SK-MEL-5 (cell line): ENCODE measurements at regions not wholly inside any gene's neighbourhood (a gene's known extent, or its start where the extent isn't known, plus 50 kb on each side); places are given as distances from the start of the nearest gene placed in this dataset.
"Not testable (repeated sequence)": the region's sequence is repeated elsewhere in the genome, so short reads cannot be mapped to it uniquely, and the experiment has no call there.

Source experiments
- DNase-seq: peaks from one replicate; pipeline ENCODE4 v3.0.0-alpha.2; 2016; ENCODE audit warnings: low read depth, low spot score
- in situ Hi-C: cut with HindIII; loops from 2 replicates; pipeline ENCODE4 v1.10.0; 2016; ENCODE audit warnings: low sequenced_read_pairs, high pct_unique_total_duplicates, low pct_unique_long_range_greater_than_20kb

DNA sequence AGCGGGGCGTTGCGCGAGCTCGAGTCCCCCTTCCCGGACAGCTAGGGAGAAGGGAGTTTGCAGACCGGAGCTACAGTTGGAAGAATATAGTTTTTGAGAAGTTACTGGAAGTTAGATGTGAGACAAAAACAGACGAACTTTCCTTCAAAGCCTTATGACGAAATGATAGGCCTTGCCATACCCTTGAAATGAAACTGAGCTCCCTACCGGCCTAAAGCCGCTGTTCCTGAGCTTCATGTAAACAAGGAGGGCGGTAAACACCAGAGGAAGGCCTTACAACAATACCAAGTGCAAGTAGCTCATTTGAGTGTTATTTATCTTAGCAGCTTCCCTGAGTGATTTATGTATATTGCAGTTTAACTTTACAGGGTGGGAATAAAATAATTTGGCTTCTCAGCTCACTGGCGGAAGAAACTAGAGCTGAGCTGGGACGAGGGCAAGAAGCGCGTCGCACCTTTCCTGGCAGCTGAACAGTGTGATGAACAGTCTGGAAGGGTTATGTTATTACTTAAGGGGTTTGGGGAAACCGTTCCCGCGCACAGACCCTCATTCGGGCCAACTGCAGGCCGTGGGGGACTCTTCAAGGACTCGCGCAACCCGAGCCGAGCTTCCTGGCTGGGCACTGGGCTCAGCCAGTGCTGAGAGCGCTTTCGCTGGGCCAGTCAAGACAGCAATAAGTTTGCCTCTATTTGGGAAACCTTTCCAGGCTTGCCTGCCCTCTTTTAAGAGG lies 111.2 kb downstream of the KCNRG start:
- DNase-seq, result peak; percentile 43
- in situ Hi-C loops, result no loop called here

DNA sequence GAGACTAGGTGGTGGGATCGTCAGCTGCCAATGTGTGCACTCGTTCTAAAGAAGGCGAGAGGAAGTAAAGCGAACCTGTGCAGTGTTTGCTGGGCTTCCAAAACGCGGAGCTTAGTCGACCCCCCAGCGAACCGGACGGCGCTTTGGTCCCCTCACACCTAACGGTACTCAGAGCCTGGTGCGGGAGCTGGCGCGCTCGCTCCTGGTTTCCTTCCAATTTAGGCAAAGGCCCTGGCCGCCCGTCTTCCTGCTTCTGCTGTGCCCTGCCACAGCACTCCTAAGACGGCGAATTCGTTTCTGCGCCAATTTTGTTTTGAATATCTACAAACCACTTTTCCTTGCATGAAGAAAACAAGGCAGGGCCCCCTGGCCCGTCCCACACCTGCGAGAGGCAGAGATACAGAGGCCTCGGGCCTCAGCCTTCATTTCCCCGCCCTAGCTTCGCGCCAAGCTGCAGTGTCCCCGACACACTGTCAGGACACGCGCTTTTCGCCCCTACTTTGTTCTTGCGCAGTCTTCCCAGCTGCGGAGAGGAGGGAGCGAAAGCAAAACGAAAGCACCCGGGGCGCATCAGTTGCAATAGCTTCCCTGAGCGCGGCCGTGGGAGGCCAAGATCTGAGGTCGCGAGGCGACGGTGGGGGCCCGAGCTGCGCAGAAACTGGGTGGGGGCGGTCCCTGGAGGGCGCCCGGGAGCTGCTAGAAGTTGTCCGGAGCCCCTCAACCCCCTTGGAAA lies 111.9 kb downstream of the KCNRG start:
- DNase-seq, result no peak
- in situ Hi-C loops, result no loop called here

DNA sequence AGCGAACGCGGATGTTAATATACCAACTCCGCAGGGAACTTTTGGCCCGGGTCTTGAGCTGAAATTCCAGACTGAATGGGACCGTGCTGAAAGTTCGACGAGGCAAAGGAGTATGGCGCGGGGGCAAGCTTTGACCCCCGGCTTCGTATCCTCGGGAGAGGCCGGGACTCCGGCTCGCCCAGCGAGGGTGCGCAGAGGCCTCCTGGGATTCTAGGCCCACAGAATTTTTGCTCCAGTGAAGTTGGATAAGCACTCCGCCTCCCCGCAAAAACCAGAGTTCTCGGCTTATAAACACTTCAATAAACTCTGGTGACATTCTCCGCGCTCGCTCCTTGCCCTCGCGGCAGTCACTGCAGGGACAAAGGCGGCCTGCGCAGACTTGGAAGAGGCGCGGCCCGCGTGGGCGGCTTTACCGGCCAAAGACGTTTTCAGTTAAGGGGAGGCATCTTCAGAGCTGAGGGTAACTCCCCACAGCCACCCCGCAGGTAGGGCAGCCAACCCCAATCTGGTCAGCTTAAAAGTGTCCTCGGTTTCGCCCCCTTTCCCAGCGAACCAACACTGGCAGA lies 112.6 kb downstream of the KCNRG start:
- no peak for DNase-seq
- in situ Hi-C loops, result no loop called here

DNA sequence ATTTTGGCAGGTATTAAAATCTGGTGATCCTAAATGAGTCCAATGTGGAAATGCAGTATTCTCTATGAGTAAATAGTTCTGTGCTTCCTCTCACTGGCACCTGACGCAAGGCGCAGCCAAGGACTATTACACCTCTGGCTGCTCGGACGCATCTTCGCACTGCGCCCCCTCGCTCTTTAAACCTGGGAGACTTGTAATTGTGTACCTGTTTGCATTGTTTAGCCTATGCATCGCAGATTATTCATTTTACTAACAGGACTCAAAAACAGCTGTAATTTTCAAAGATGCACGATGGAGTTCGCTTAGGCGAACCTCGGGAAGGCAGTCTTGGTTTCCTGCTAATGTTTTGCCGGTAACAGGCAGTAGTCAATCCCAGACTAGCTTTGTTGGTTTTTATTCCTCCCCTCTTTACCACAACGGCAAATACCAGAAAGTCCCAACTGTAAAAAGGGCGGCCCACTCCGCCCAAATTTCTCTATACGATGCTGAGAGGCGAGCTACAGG lies 113.2 kb downstream of the KCNRG start:
- DNase-seq, result no peak
- in situ Hi-C loops, result no loop called here

DNA sequence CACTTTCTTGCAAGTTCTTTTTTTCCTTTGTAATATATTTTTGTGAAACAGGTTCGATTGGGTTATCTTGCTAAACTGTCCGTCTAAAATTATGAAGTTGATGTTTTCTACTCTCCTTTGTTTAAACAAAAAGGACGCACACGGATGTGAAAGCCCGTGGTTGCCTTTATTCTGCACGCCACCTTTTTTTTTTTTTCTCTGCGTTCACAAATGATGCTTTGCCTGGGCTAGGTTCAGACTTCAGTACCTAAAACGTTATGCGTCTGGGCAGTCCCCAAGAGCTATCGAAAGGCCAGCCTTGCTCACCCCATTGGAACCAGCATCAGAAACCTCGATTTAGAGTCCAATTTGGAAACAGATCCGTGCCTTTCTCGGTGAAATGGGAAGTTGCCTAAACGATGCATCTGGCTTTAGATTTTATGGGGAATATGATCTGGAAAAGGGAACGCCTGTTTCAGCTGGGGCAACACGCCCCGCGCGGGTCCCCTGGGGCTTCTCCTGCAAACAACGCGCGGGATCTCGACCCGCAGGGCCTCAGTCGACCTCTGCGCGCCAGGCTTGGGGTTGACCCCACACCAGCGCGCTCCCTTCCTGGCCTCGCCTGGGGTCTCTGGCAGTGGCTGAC lies 113.9 kb downstream of the KCNRG start:
- DNase-seq, result no peak
- in situ Hi-C loops, result no loop called here

DNA sequence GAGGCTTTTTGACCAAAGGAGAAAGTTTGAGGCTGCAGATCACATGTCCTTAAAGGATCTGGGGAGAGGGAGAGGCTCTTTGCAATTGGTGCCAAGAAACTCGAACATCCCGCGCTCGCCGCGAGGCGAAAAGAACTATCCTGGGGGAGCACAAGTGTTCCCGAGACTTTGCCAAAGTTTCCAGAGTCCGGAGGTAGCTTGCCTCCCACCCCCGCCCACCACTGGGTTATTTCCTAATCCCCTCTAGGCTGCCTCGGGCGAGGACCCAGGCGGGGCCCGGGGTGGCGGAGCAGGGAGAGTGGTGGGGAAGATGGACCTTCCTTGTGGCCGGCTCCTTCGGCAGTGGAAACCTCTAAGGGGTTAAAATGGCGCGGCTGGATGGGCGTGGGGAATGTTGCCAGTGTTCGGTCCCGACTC lies 114.5 kb downstream of the KCNRG start:
- no peak for DNase-seq
- in situ Hi-C loops, result no loop called here

DNA sequence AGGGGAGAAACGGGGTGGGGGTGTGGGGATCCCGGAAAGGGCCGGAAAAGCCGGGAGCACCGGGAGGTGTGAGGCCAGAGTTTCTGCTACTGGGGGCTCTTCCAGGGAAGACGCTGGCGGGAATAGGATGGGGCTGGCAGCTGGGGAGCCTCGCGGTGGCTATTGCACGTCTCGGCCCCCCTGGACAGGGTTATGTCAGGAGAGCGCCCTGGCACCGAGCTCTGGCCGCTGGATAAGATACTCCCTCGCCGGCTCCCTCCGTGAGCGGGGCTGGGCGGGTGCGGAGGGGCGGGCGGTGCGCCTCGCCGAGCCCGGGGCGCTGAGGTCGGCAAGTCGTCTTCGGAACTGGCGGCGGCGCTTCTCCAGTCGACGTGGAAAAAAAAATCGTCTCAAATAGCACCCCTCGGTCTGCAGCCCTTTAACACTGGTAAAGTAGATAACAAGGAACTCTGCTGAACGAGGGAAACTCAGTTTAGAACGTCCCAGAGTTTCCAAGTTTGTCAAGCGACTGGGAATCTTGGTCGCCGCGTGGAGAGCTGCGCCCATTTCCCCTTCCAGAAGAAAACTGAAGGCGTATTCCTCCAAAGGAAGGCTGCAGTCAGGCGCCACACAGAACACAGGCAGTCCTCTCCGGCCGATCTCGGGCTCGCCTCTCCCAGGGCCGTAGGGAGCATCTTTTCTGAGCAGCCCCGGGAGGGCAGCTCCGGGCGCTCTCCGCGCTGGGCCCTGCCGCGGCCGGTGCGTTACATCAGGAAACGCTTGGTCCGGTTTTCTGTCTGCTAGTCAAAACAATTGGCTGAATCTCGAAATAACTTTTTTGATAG lies 115.1 kb downstream of the KCNRG start:
- DNase-seq, result no peak
- in situ Hi-C loops, result no loop called here

DNA sequence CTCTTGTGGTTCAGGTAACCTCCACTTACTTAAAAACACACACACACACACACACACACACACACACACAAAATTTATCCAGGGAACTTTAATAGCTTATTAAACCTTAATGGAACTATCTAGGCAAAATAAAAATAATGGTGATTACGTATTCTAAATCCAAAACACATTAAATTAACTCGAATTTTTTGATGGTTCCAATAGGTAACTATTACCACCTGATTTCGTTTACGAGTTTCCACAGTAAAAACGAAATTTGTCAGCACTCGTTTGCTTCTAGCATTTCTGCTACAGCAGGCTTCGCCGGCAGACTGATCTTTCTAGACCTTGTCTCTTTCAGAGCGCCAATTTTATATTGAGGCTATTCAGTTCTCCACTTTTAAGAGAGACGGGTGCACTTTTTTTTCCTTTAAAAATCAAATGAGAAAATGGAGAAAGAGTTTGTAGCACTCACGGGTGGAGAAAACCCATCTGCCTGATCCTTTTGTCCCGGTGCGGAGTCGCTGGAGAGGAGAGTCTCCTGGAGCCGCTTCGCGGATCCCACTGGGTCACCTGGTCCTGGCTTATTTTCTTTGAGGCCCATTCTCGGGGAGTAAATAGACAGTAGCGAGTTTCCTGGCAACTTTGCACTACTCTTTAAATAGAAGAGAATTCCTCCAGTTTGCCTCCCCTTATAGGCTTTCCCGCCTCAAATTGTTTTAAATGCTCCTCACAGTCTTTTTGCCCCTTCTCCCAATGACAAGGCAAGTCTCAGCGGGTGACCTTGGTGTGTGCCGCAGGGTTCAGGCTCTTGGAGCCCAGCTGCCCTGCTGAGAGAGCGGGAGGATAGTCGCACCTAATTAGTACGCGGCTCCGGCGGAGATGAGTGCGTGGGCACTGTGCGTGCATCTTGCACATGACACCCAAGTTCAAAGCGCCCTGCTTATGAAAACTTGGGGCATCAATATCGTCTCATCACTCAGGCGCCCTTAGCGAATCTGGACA lies 117.0 kb downstream of the KCNRG start:
- no peak for DNase-seq
- in situ Hi-C loops, result no loop called here

DNA sequence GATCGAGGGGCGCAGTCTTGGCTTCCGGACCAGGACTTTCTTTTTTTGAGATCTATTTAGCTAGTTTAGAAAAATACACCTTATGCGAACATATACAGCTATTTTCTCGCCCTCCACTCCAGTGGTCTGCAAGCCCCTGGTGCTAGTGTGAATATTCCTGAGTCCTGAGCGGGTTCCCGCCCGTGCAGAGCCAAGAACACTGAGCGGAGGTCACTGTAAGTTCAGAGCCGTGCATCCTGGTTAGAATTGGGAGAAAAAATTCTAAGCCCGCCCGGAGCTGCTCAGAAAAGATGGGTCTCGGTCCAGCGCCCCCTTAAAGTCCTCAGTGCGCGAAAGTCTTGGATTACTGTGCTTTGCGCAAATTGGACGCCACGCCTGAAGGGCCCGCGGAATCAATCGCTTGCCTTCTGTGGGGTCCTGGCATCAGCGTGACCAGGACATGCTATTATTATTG lies 117.7 kb downstream of the KCNRG start:
- in situ Hi-C loops, result no loop called here
- DNase-seq, result no peak

DNA sequence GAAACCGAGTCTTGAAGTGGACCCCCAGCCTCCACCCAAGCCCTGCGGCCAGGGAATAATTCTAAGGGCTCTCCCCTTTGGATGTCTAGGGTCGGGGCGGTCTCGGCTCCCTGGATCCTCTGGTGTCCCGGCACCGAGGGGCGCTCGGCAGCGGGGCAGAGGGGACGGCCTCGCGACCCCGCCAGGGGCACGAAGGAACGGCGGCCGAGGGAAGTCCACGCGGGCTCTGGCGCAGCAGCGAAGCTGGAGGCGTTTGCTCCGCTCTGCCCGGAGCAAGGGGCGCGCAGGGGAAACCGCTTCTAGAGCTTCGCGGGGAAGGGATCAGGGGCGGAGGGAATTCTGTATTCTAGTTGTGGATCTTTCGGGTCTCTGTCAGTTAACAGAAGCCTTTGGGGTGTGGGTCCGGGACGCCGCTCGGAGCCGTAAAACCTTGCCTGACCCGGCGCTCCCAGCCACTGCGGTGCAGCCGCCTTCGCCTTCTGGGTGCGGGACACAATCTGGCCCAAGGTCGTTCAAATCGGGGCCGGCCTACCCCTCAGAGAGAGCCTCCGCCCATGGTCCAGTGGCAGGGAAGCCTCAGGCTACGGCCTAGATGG lies 118.2 kb downstream of the KCNRG start:
- in situ Hi-C loops, result no loop called here
- DNase-seq, result no peak

DNA sequence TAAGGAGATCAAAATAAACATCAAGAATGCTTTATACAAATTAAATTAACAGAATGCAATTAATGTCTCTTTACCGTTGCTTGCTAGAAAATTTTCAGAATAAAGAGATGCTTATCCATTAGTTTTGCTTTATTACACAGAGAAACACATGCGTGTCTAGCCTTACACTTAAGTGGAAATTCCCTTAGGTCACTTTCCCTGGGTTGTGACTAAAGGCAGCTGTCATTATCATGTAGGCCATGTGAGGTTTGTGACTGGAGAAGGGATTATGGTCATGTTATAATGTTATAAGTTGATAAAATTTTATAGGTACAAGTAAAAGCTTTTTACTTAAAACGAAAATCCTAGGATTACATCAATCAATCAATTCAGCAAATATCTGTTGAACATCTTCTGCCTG lies 121.0 kb downstream of the KCNRG start:
- DNase-seq, result no peak
- in situ Hi-C loops, result no loop called here

DNA sequence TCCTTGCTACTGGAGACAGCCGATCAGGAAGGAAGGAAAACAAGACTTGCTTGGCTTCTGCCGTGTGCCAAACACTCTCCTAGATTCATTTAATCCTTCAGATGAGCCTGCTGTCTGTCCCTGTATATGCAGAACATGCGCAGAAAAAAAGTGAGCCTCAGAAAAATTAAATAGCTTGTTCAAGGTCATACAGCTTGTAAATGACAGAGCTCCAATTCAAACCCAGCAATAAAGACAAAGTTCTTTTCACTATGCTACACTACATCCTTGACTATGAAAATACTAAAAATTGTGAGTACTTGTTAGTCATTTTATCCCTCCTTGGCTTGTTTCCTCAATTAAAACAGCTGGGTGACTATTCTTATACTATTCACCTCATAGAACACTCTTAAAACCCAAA lies 121.4 kb downstream of the KCNRG start:
- no peak for DNase-seq
- in situ Hi-C loops, result no loop called here

DNA sequence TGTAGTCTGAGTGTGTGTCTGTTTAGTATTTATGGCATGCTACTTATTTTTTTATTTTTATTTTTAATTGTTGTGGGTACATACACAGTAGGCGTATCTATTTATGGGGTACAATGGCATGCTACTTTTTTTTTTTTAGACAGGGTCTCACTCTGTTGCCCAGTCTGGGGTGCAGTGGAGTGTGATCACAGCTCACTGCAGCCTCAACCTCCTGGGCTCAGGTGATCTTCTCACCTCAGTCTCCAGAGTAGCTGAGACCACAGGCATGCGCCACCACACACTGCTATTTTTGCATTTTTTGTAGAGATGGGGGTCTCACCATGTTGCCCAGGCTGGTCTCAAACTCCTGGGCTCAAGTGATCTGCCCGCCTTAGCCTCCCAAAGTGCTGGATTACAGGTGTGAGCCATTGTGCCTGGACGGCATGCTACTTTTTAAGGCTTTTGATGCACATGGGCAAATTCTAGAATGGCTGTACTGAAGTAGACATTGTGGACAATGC lies 124.2 kb downstream of the KCNRG start:
- in situ Hi-C loops, DNase-seq: not testable (repeated sequence)

DNA sequence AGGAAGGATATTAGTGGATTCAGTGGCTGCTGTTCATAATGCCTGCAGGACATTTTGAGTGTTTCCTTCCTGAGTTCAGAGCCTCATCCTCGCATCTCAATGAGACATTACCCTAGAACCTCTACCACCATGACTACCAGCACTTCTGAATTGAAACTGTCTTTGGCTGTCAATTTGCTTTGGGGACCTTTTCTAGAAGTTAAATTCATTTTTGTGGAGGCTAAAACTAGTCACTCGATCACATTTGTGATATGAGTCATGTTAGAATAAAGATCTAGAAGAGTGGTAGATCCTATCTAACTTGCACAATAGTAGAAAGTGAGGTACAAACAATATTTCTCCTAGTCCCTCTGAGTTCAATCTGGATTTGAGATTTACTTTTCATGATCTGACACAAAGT lies 124.9 kb downstream of the KCNRG start:
- in situ Hi-C loops, result no loop called here
- no peak for DNase-seq

DNA sequence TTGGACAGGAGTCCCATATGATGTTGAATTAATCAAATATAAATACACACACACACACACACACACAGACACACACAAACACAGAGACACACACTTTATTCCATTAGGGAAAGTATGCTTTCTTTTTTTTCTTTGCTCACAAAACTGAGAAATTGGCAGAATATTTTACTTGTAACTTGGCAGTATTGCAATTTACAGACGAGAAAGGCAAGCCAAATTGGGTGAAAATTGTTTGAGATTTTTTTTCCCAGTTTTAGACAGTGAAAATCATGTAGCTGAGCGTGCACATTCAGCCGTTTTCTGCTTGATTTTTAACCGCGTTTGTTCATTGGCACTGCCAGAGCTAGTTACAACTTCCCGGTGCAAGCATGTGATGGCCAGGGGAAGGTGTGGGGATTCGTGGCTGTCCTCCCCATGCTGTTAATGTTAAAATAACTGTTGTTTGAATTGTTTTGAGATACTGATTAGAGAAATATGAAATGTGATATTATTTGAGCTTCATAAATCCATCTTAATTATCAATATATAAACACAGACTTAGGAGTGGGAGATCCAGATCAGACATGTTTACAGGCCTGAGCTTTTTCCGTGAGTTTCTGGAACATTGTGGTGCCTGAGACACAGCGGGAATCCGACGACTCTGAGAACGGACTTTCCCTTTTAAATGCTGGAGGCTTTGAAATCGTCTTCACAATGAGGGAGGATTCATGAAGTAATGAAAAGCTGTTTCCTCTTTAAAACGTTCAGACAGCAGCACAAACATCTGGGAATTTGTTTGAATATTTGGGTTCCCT lies 125.5 kb downstream of the KCNRG start:
- DNase-seq, result no peak
- in situ Hi-C loops, result no loop called here
